ENCODE measurements at regions not wholly inside any gene's neighbourhood (a gene's known extent, or its start where the extent isn't known, plus 50 kb on each side); places are given as distances from the start of the nearest gene placed in this dataset.

DNA sequence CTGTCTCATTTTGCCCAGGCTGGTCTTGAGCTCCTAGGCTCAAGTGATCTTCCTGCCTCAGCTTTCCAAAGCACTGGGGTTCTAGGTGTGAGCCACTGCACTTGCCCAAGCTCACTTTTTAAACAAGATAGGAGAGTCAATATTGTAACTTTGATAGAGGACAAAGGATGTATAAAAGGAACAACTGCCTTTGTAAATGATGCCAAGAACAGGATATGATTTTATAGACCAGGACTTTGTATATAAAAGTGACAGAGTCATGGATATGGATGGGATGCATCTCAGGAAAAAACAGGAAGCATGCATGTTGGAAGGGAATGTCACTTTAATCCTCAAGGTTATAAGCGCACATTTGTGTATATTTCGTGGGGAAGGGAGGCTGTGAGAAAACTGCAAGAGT, 338.4 kb downstream of the PRL start:
- Mint-ChIP-seq H3K27ac (no peak overlapping the region), H3K9me3 (peaks cover 6% of the 10 kb centered on the region), H3K36me3 (no peaks in the 10 kb centered on the region), H3K4me1 (no peaks in the 10 kb centered on the region), H3K4me3 (no peak overlapping the region), H3K27me3 (peaks cover 4% of the 10 kb centered on the region)
- no peak for ATAC-seq (ENCODE audit: low read depth)
- no peak for DNase-seq (ENCODE audit: low spot score in 2 of 2)

GRCh38 chr6:21961226-21961625, 335.6 kb downstream of the PRL start:
- Mint-ChIP-seq H3K27ac (no peak overlapping the region), H3K36me3 (no peaks in the 10 kb centered on the region), H3K9me3 (peaks cover 4% of the 10 kb centered on the region), H3K27me3 (peaks cover 2% of the 10 kb centered on the region), H3K4me3 (no peak overlapping the region), H3K4me1 (peaks cover 4% of the 10 kb centered on the region)
- ATAC-seq (ENCODE audit: low read depth) = no peak
- DNase-seq (ENCODE audit: low spot score in 2 of 2) = no peak

DNA sequence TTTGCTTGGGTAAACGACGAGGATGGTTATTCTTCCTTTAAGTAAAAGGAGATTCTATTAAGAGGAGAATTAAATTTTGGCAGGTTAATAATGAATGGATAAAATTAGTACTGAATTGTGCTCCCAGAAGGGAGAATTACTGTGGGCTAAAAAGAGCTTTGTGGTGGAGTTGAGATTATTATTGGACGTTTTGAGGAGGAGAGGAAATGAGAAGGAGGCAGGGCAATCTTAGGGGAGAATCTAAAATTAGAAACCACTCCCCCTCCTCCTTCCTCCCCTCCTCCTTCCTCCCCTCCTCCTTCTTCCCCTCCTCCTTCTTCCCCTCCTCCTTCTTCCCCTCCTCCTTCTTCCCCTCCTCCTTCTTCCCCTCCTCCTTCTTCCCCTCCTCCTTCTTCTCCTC, 331.8 kb downstream of the PRL start:
- Mint-ChIP-seq H3K27ac (no peak overlapping the region), H3K27me3 (no peaks in the 10 kb centered on the region)
- ATAC-seq (ENCODE audit: low read depth) = no peak

DNA sequence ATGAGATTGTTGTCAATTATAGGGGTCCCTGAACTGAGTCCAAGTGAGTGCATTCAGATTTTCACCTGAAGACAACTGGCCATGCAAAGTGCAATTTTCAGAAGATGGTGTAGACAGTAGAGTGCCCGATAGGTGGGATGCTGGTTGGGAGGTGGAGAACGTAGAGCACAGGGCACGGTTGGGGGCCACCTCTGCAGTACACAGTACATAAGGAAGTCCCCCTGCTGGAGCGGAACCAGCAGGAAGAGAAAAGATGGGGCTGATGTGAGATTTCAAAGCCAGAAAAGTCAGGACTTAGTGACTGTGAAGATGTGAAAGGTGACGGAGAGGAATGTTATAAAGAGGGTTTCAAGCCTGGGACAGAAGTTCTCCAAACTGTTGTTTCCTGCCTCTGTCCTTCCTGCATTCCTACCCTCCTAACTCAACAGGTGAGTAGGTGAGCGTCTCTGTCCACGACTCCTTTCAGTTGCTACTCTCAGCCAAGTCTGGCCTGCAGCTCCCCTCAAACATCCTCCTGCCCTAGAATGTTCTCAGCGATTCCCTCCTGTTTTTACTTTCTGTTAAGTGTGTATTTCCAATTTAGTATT, 330.8 kb downstream of the PRL start:
- no peaks in the 10 kb centered on the region for H3K36me3 Mint-ChIP-seq
- H3K27me3 Mint-ChIP-seq = no peaks in the 10 kb centered on the region
- no peaks in the 10 kb centered on the region for H3K9me3 Mint-ChIP-seq
- no peak overlapping the region for H3K27ac Mint-ChIP-seq
- ATAC-seq (ENCODE audit: low read depth) (no peak), DNase-seq (ENCODE audit: low spot score in 2 of 2) (no peak)
- peaks cover 5% of the 10 kb centered on the region for H3K4me1 Mint-ChIP-seq
- H3K4me3 Mint-ChIP-seq = no peak overlapping the region

More for the DNA sequence above, 331.8 kb downstream of the PRL start:
- no peak for DNase-seq (ENCODE audit: low spot score in 2 of 2)
- H3K36me3 Mint-ChIP-seq = no peaks in the 10 kb centered on the region
- no peak overlapping the region for H3K4me3 Mint-ChIP-seq
- peaks cover 5% of the 10 kb centered on the region for H3K4me1 Mint-ChIP-seq
- H3K9me3 Mint-ChIP-seq = peaks cover 1% of the 10 kb centered on the region

GRCh38 chr6:21967056-21967974, 329.5 kb downstream of the PRL start:
- Mint-ChIP-seq H3K36me3 (no peaks in the 10 kb centered on the region), H3K4me1 (peaks cover 5% of the 10 kb centered on the region), H3K4me3 (no peak overlapping the region), H3K9me3 (no peaks in the 10 kb centered on the region), H3K27me3 (no peaks in the 10 kb centered on the region), H3K27ac (no peak overlapping the region)
- ATAC-seq (ENCODE audit: low read depth) (no peak), DNase-seq (ENCODE audit: low spot score in 2 of 2) (no peak)

GRCh38 chr6:21968411-21968810, 328.4 kb downstream of the PRL start:
- H3K27me3 Mint-ChIP-seq = no peaks in the 10 kb centered on the region
- H3K36me3 Mint-ChIP-seq = no peaks in the 10 kb centered on the region
- no peak overlapping the region for H3K4me3 Mint-ChIP-seq
- ATAC-seq (ENCODE audit: low read depth) (no peak), DNase-seq (ENCODE audit: low spot score in 2 of 2) (no peak)
- H3K4me1 Mint-ChIP-seq = peaks cover 5% of the 10 kb centered on the region
- H3K9me3 Mint-ChIP-seq = no peaks in the 10 kb centered on the region
- H3K27ac Mint-ChIP-seq = no peak overlapping the region

- peaks cover 5% of the 10 kb centered on the region for H3K4me1 Mint-ChIP-seq
- no peaks in the 10 kb centered on the region for H3K36me3 Mint-ChIP-seq
- no peak overlapping the region for H3K4me3 Mint-ChIP-seq
- no peaks in the 10 kb centered on the region for H3K9me3 Mint-ChIP-seq
- no peak for ATAC-seq (ENCODE audit: low read depth)
- DNase-seq (ENCODE audit: low spot score in 2 of 2) = no peak
- H3K27ac Mint-ChIP-seq = no peak overlapping the region
- no peaks in the 10 kb centered on the region for H3K27me3 Mint-ChIP-seq
These were observed 327.6 kb downstream of the PRL start for GRCh38 chr6:21969192-21969591.

- H3K9me3 Mint-ChIP-seq = no peaks in the 10 kb centered on the region
- DNase-seq (ENCODE audit: low spot score in 2 of 2) (no peak), ATAC-seq (ENCODE audit: low read depth) (no peak)
- no peak overlapping the region for H3K27ac Mint-ChIP-seq
- no peaks in the 10 kb centered on the region for H3K27me3 Mint-ChIP-seq
- no peak overlapping the region for H3K4me3 Mint-ChIP-seq
- no peaks in the 10 kb centered on the region for H3K36me3 Mint-ChIP-seq
- peaks cover 5% of the 10 kb centered on the region for H3K4me1 Mint-ChIP-seq
These were observed 326.1 kb downstream of the PRL start for GRCh38 chr6:21970569-21971300.

DNA sequence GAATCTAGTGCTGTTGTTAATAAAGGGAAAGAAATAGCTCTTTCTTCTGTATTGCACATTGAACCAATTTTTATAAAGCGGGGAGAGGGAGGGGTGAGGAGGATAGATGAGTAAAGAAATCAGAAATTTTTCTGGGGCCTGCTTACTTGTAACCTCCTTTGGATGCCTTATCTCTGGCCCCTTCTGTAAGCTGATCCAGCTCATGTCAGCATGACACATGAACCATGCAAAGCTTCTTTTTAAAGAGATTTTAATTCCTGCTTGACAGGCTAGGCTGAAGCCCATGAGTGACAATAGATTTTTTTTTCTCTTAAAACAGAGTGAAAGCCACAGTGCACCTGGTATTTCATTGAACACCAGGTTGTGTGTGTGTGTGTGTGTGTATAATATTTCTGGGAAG, 325.3 kb downstream of the PRL start:
- no peak overlapping the region for H3K4me3 Mint-ChIP-seq
- no peaks in the 10 kb centered on the region for H3K36me3 Mint-ChIP-seq
- ATAC-seq (ENCODE audit: low read depth) (no peak), DNase-seq (ENCODE audit: low spot score in 2 of 2) (no peak)
- H3K27me3 Mint-ChIP-seq = no peaks in the 10 kb centered on the region
- no peak overlapping the region for H3K27ac Mint-ChIP-seq
- H3K4me1 Mint-ChIP-seq = no peaks in the 10 kb centered on the region
- no peaks in the 10 kb centered on the region for H3K9me3 Mint-ChIP-seq

DNA sequence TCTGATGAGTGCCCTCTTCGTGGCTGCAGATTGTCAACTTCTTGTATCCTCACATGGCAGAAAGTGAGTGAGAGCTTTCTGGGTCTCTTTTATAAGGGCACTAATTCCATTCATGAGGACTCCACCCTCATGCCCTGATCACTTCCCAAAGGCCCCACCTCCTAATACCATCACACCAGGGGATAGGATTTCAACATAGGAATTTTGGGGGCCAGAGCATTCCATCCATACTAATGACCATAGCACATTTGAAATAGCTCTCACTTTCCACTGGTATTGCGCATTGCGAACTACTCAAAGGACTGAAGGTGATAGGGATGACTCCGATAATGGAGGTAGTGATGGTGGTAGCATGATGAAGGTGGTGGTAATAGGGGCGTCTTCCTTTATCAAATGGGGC, 324.3 kb downstream of the PRL start:
- no peak for ATAC-seq (ENCODE audit: low read depth)

GRCh38 chr6:21977346-21977745, 319.5 kb downstream of the PRL start:
- Mint-ChIP-seq H3K4me3 (no peak overlapping the region), H3K27ac (no peak overlapping the region), H3K9me3 (peaks cover 17% of the 10 kb centered on the region), H3K27me3 (peaks cover 2% of the 10 kb centered on the region), H3K36me3 (no peaks in the 10 kb centered on the region), H3K4me1 (no peaks in the 10 kb centered on the region)
- DNase-seq (ENCODE audit: low spot score in 2 of 2) (no peak), ATAC-seq (ENCODE audit: low read depth) (no peak)

More for the DNA sequence above, 324.3 kb downstream of the PRL start:
- no peak for DNase-seq (ENCODE audit: low spot score in 2 of 2)
- Mint-ChIP-seq H3K27me3 (no peaks in the 10 kb centered on the region), H3K36me3 (no peaks in the 10 kb centered on the region), H3K27ac (no peak overlapping the region), H3K4me3 (no peak overlapping the region), H3K9me3 (no peaks in the 10 kb centered on the region), H3K4me1 (no peaks in the 10 kb centered on the region)

DNA sequence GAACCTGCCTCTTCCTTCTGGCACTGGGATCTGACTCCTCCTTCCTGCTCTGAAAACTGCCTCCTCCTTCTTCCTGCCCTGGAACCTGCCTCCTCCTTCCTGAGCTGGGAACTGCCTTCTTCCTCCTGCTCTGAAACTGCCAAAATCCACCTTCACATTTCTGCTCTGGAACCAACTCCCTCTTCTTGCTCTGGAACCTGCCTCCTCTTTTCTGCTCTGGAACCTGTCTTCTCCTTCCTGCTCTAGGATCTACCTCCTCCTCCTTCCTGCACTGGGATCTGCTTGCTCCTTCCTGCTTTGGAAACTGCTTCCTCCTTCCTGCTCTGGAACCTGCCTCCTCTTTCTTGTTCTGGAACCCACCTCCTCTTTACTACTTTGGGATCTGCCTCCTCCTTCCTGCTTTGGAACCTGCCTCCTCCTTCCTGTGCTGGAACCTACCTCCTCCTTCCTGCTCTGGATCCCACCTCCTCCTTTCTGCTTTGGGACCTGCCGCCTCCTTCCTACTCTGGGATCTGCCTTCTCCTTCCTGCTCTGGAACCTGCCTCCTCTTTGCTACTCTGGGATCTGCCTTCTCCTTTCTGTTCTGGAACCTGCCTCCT, 315.5 kb downstream of the PRL start:
- no peak overlapping the region for H3K27ac Mint-ChIP-seq

GRCh38 chr6:21984135-21984534, 312.7 kb downstream of the PRL start:
- Mint-ChIP-seq H3K36me3 (no peaks in the 10 kb centered on the region), H3K4me1 (no peaks in the 10 kb centered on the region), H3K27ac (no peak overlapping the region), H3K4me3 (no peak overlapping the region), H3K9me3 (peaks cover 22% of the 10 kb centered on the region), H3K27me3 (no peaks in the 10 kb centered on the region)
- ATAC-seq (ENCODE audit: low read depth) (no peak), DNase-seq (ENCODE audit: low spot score in 2 of 2) (no peak)

More for the DNA sequence above, 315.5 kb downstream of the PRL start:
- DNase-seq (ENCODE audit: low spot score in 2 of 2) (no peak), ATAC-seq (ENCODE audit: low read depth) (no peak)
- no peak overlapping the region for H3K4me3 Mint-ChIP-seq
- H3K4me1 Mint-ChIP-seq = no peaks in the 10 kb centered on the region
- H3K27me3 Mint-ChIP-seq = peaks cover 2% of the 10 kb centered on the region
- peaks cover 20% of the 10 kb centered on the region for H3K9me3 Mint-ChIP-seq
- no peaks in the 10 kb centered on the region for H3K36me3 Mint-ChIP-seq

- Mint-ChIP-seq H3K4me3 (no peak overlapping the region), H3K9me3 (peaks cover 22% of the 10 kb centered on the region), H3K27ac (no peak overlapping the region), H3K4me1 (no peaks in the 10 kb centered on the region), H3K27me3 (no peaks in the 10 kb centered on the region), H3K36me3 (no peaks in the 10 kb centered on the region)
- DNase-seq (ENCODE audit: low spot score in 2 of 2) (no peak), ATAC-seq (ENCODE audit: low read depth) (no peak)
These were observed 312.3 kb downstream of the PRL start for GRCh38 chr6:21984561-21984960.

Measured in memory B cell (primary cell).